Amniotic epithelial cell (primary cell): ENCODE measurements at regions not wholly inside any gene's neighbourhood (a gene's known extent, or its start where the extent isn't known, plus 50 kb on each side); places are given as distances from the start of the nearest gene placed in this dataset.
A peak's percentile ranks its signal among the peaks of the same experiment; 100 is the strongest.

ENCODE experiments used
- DNase-seq: peaks from one replicate; pipeline ENCODE4 v3.0.0-alpha.2; 2010; ENCODE audit warnings: low read depth

- DNase-seq, result no peak
These were observed 52.4 kb upstream of the TRIO start for GRCh38 chr5:14090755-14091154.

DNA sequence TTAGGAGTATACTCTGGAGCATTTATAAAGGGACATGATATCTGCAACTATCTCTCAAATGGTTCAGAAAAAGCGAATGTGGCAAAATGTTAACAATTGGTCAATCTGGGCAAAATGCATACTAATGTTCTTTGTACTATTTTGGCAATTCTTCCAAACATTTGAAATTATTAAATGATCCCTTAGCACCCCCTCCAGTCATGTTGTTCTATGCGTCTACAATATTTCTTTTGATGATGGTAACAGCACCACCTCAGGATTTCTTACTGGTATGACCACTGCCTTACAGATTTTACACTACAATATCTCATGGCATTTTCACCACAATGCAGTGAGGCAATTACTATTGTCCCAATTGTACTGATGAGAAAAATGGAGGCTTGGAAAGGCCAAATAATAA, 52.9 kb upstream of the TRIO start:
- no peak for DNase-seq

DNA sequence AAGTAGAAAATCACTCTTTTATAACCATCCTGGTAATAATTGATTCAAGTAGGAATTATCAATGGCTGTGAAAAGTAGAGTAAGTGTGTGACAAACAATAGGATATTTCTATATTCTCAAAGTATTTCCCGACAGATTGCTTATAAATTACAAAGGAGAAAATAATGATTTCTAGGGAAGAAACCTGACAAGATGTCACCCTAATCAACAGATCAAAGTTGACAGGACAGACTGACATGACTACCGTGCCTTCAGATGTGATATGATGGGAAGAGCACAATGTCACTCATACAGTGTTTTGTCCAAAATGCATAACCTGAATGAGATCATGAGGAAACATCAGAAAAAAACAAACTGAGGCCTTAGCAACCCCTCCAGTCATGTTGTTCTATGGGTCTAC, 53.9 kb upstream of the TRIO start:
- no peak for DNase-seq

GRCh38 chr5:14086261-14086660, 56.9 kb upstream of the TRIO start:
- DNase-seq, result peak; percentile 75

GRCh38 chr5:14082973-14083372, 60.2 kb upstream of the TRIO start:
- no peak for DNase-seq

DNA sequence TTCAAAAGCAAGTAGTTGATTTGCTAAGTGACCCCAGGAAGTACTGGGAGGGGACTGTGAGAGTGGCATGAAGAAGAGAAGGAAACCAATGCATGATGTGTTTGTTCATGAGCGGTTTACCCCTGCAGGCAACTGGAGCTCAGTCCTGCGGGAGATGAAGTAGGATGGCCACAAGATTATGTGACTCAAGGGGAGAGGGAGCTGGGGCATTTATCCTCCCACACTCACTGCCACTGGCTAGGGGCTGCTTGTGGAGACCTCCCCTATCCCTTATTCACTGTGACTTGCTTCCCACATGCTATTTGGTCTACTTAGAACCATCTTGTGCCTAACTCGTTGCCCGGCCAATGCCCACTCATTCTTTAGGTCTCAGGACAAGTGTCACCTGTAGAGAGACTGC, 60.6 kb upstream of the TRIO start:
- no peak for DNase-seq

DNA sequence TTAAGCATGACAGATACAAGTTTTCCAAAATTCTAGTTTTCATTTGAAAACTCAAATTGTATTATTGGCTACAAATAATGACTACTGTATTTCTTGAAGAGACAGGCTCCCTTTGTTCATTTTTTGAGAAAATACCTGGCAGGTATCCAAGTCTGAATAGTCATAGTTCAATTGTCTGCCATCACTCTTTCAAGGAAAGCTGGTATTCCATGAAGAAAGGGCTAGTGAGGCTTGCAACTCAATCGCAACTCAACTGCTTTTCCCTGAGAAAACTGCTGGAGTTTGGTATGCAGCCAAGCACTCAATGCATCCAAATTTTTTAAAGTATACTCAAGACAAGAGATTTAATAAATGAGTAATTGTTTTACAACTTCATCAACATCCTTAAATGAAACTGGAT, 61.4 kb upstream of the TRIO start:
- DNase-seq, result no peak

DNA sequence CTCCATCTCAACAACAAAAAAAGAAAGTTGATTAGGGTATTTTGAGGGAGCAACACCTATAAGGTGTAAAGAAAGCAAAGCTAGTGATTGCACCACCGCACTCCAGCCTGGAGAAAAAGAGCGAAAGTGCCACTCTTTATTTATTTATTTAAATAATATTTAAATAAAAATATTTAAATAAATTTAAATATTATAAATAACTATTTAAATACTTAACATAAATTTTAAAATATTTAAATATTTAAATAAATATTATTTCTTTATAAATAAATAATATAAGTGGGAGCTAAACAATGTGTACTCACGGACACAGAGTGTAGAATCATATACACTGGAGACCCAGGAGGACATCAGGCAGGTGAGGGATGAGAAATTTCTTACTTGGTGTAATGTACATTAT, 64.4 kb upstream of the TRIO start:
- DNase-seq, result no peak

DNA sequence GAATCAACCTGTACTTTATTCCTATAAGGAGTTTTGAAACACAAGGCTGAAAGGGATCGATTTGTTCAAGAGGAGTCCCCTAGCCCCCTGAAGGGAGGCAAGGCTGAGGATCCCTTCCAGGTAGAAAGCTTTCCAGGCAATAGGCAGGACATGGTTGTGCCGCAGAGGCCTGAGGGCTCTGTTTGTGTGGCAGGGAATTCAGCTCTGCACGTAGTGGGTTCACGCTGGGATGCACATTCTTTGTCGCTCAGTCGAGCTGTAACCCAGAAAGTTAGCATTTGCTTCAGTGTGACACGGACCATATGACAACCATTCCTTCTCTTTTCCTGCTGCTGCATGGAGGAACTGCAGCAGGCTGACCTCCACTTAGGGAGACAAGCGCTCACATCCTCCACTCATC, 65.6 kb upstream of the TRIO start:
- DNase-seq, result no peak

DNA sequence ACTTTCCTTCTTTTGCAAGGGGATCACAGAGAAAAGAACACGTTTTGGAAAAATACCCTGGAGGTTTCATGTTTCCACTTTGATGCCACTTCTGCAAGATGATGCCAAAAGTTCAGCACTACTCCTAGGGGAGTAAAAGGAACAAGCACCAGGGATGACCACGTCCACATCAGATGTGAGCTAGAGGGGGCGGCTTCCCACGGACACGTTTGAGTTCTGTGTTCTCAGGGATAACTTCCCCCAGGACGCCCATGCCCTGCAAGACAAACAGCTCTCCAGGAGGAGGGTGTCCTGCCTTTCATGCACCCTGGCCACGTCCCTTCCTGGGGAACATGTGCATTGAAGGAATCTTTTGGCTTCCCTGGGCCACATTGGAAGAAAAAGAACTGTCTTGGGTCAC, 66.6 kb upstream of the TRIO start:
- DNase-seq, result no peak

DNA sequence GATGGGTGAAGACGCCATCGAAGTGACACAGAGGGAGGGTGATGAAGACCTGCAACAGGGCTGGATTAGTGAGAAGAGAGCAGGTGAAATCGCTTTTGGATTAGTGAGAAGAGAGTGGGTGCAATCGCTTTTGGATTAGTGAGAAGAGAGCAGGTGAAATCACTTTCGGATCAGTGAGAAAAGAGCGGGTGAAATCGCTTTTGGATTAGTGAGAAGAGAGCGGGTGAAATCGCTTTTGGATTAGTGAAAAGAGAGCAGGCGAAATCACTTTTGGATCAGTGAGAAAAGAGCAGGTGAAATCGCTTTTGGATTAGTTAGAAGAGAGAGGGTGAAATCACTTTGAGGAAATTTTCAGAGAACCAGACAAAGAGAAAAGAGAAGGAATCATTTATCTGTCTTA, 67.2 kb upstream of the TRIO start:
- DNase-seq, result no peak

GRCh38 chr5:14071433-14071832, 71.7 kb upstream of the TRIO start:
- peak; percentile 23 for DNase-seq

DNA sequence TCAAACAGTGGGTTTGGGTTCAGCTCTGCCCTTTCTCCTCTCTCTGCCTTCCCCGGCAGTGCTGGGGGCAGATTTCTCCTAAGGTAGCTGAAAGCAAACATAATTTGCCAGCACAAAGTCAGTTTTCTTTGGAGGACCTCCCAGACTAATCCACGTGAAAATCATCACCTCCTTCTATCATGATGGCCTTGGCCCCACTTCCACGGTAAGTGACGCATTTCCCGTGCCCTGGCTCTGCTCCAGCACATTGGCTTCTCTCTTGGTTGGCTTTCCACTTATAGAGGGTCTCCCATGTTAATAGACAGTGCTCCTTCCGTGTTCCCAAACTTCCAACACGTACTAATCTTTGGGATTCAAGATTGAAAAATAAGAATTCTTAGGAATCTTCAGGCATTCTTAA, 74.1 kb upstream of the TRIO start:
- DNase-seq, result no peak

- no peak for DNase-seq
These were observed 75.0 kb upstream of the TRIO start for GRCh38 chr5:14068136-14068535.

- no peak for DNase-seq
These were observed 76.8 kb upstream of the TRIO start for GRCh38 chr5:14066326-14066725.

DNA sequence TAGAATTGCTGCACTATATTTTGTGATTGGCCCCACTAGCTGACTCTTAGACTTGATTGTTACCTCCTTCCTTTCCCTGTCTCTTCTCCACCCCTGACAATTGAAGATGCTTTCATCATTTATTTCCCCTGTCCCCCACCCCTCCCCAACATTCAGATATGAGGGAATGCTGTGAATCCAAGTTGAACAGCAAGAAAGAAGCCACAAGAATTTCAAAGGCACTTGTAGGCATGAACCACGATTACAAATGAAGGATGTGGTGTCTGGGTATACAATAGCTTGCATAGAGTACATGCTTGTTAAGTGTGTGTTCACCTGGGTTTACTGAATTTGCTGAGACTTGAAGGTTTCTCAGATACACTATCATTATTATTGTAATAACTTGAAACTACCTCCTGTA, 78.3 kb upstream of the TRIO start:
- peak; percentile 57 for DNase-seq

DNA sequence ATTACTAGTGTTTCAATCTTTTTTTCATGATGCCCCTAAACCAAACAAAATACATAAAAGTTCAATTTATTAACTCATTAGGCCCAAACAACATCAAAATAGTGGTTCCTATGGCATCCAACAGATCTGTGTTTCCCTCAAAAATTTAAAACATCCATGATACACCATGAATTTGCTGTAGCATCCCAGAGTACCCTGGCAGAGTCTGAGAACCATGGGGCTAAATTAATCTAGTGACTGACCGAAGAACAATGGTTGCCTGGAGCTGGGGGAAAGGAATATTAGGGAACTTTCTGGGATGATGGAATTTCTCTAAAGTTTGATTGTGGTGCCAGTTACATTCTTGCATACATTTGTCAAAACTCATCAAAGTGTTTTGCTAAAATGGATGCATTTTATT, 79.5 kb upstream of the TRIO start:
- no peak for DNase-seq

GRCh38 chr5:14063138-14063537, 80.0 kb upstream of the TRIO start:
- DNase-seq, result no peak

- DNase-seq, result no peak
These were observed 81.0 kb upstream of the TRIO start for GRCh38 chr5:14062178-14062577.

DNA sequence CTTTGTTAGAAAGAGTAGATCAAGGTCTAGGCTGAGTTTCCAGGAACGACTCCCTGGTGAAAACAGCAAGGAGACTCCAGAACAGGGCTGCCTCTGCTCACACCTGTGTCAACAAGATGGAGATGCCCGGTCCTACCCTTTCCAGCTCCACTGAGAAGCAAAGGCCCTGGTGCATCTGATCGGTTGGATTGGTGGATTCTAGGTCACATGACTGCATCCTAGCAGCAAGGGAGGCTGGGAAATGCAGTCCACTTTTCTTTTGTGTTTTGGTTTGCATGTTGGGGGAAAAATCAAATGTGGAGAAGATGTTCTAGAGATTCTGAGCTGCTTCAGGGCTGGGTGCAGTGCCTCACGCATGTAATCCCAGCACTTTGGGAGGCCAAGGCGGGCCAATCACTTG, 82.0 kb upstream of the TRIO start:
- DNase-seq, result no peak

DNA sequence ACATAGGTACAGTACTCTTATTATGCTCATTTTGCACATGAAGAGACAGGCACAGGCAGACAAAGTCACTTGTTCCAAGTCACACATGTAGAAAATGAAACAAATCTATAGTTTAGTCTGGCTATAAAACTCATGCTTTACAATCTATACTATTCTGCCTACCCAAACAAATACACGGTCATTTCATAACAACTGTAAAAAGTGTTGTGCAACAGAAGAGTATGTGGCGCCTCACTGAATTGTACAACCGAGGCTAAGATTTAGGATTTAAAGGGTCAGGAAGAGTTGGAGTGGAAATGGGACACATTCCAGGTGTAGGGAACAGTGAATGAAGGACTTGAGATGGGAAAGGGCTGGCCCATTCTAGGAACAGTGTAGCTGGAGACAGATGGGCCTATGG, 82.9 kb upstream of the TRIO start:
- DNase-seq, result no peak

GRCh38 chr5:14059810-14060209, 83.3 kb upstream of the TRIO start:
- DNase-seq, result no peak

DNA sequence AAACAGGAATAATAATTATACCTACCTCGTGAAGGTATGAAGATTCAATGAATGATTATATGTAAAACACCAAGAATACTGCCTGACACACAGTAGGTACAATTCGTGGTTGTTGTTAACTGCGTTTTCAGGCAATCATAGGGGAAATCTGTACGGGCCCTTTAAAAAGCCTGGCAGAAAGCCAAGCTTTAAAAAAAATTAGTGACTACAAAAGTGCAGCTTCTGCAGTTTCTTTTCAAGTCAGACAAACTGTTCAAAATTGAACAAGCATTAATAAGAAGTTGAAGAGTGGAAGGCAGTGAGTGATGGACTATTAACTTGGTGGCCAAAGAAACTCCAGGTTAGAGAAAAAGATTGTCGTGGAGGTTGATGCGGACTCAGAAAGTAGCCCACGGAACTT, 85.9 kb upstream of the TRIO start:
- no peak for DNase-seq

DNA sequence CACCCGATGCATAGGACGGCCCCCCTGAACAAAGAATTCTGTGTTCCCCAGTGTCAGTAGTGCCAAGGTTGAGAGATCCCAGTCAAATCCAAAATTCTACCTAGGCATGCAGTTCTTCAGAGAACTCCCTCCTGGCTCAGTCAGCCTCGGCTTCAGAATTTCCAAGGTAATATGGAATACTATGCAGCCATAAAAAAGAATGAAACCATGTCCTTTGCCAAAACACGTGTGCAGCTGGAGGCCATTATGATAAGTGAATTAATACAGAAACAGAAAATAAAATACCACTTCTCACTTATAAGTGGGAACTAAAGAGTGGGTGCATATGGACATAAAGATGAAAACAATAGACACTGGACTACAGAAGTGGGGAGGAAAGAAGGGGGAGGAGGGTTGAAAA, 87.1 kb upstream of the TRIO start:
- no peak for DNase-seq
